Transverse colon (tissue), 4 donors: ENCODE measurements at regions not wholly inside any gene's neighbourhood (a gene's known extent, or its start where the extent isn't known, plus 50 kb on each side); places are given as distances from the start of the nearest gene placed in this dataset.
A peak's percentile ranks its signal among the peaks of the same experiment; 100 is the strongest.

Source experiments
- DNase-seq: peaks from one replicate; pipeline ENCODE4 v3.0.0-alpha.2; 2019
- H3K27ac ChIP-seq, 4 donors: fragments of 200-600 bp; sonication (generic); 2 replicates each; pipeline ENCODE4 v1.5.1; 2016 to 2018; ENCODE audit warnings: inconsistent platforms in 4 of 4
- H3K27me3 ChIP-seq: fragments of 200-600 bp; sonication (generic); 2 replicates; pipeline ENCODE4 v1.5.1; 2017; ENCODE audit warnings: inconsistent platforms
- H3K36me3 ChIP-seq, 4 donors: fragments of 200-600 bp; sonication (generic); 2 replicates each; pipeline ENCODE4 v1.5.1; 2017 to 2019; ENCODE audit warnings: inconsistent platforms in 4 of 4
- H3K4me1 ChIP-seq, 4 donors: fragments of 200-600 bp; sonication (generic); 2 replicates each; pipeline ENCODE4 v1.5.1; 2017 to 2020; ENCODE audit warnings: inconsistent platforms in 4 of 4
- H3K4me3 ChIP-seq, 4 donors: fragments of 200-600 bp; sonication (generic); 1 replicate in 1 of 4; 2 replicates in 3 of 4; pipeline versions ENCODE4 v1.5.1 to v1.6.1; 2017 to 2019; ENCODE audit warnings: inconsistent platforms in 4 of 4
- H3K9me3 ChIP-seq, 2 donors: fragments of 200-600 bp; sonication (generic); 2 replicates each; pipeline ENCODE4 v1.5.1; 2017 to 2019; ENCODE audit warnings: inconsistent platforms in 2 of 2
- CTCF ChIP-seq, 5 experiments: fragments of 200-600 bp in 3 of 5; fragments of 450-650 bp in 2 of 5; sonication (generic) in 3 of 5; IDR thresholded peaks; 1 replicate in 2 of 5; 2 replicates in 3 of 5; pipeline ENCODE4 v1.5.1; 2016 to 2017; ENCODE audit warnings: antibody characterized with exemption in 5 of 5, inconsistent platforms in 3 of 5, mild to moderate bottlenecking in 2 of 5, moderate library complexity in 1 of 5
- EP300 ChIP-seq: sonication (generic); formaldehyde crosslinking; IDR thresholded peaks from one replicate; pipeline ENCODE4 v1.6.1; 2017; ENCODE audit warnings: antibody characterized with exemption, low read depth
- POLR2A ChIP-seq: fragments of 450-650 bp; IDR thresholded peaks from one replicate; pipeline ENCODE4 v1.6.1; 2016; ENCODE audit warnings: antibody characterized with exemption, mild to moderate bottlenecking, moderate library complexity
- POLR2AphosphoS5 ChIP-seq, 3 donors: sonication (generic); formaldehyde crosslinking; IDR thresholded peaks; one replicate each; pipeline ENCODE4 v1.6.1; 2016; ENCODE audit warnings: antibody characterized with exemption in 3 of 3
- WGBS, 2 donors: methylation state at CpG; one replicate each; pipeline ENCODE4 v1.1.5; 2018; ENCODE audit warnings: low coverage in 1 of 2; 5-methylcytosine and 5-hydroxymethylcytosine counted together
- in situ Hi-C, 4 donors: fragments of 200-750 bp; cut with MboI; loops; one replicate each; pipeline versions ENCODE4 v1.15.0 to v1.15.1; 2017; ENCODE audit warnings: low sequenced_read_pairs in 3 of 4, low pct_ligation_motif_present in 1 of 4, low pct_unique_long_range_greater_than_20kb in 1 of 4
- intact Hi-C: fragments of 100-400 bp; cut with DNase I; formaldehyde crosslinking; loops from one replicate; pipeline ENCODE4 v1.15.1; 2023; ENCODE audit warnings: low total_unique reads

GRCh38 chr3:194278186-194278845, 72.8 kb downstream of the CPN2 start:
- no peaks in the 10 kb centered on the region for H3K9me3 ChIP-seq
- peak; percentile 3 for DNase-seq
- WGBS, 2 donors = 76% methylated on average over 4 to 9 of the region's 9 CpGs
- no peaks in the 10 kb centered on the region for H3K36me3 ChIP-seq
- intact Hi-C loops (no loop called here), in situ Hi-C loops (no loop called here)
- H3K4me1 ChIP-seq = peaks cover 19 to 30% (median 22%) of the 10 kb centered on the region in 4 donors
- H3K27ac ChIP-seq = peak overlapping the region; percentile 59 to 82 (median 78)
- TF ChIP-seq POLR2A = no peak
- TF ChIP-seq EP300 = no peak
- TF ChIP-seq CTCF (IDR thresholded peaks at IDR 0.05) = no peak
- TF ChIP-seq POLR2AphosphoS5 (IDR thresholded peaks at IDR 0.05) = no peak
- H3K27me3 ChIP-seq = no peaks in the 10 kb centered on the region
- no peak overlapping the region for H3K4me3 ChIP-seq

- no peak overlapping the region for H3K4me3 ChIP-seq
- WGBS, 2 donors = 88% methylated on average over 9 of the region's 9 CpGs; no CpG with 5 or more reads in 1 of the 2 donors
- in situ Hi-C loops (no loop called here), intact Hi-C loops (no loop called here)
- no peaks in the 10 kb centered on the region for H3K36me3 ChIP-seq
- H3K4me1 ChIP-seq = peaks cover 19 to 30% (median 22%) of the 10 kb centered on the region in 4 donors
- H3K27ac ChIP-seq = peak overlapping the region in 1 of 4 donors; percentile 82
- DNase-seq = peak; percentile 0
- H3K9me3 ChIP-seq = no peaks in the 10 kb centered on the region
- H3K27me3 ChIP-seq = no peaks in the 10 kb centered on the region
- TF ChIP-seq CTCF (IDR thresholded peaks at IDR 0.05) (no peak), POLR2AphosphoS5 (IDR thresholded peaks at IDR 0.05) (no peak), EP300 (no peak), POLR2A (no peak)
These were observed 72.0 kb downstream of the CPN2 start for GRCh38 chr3:194279101-194279500.

DNA sequence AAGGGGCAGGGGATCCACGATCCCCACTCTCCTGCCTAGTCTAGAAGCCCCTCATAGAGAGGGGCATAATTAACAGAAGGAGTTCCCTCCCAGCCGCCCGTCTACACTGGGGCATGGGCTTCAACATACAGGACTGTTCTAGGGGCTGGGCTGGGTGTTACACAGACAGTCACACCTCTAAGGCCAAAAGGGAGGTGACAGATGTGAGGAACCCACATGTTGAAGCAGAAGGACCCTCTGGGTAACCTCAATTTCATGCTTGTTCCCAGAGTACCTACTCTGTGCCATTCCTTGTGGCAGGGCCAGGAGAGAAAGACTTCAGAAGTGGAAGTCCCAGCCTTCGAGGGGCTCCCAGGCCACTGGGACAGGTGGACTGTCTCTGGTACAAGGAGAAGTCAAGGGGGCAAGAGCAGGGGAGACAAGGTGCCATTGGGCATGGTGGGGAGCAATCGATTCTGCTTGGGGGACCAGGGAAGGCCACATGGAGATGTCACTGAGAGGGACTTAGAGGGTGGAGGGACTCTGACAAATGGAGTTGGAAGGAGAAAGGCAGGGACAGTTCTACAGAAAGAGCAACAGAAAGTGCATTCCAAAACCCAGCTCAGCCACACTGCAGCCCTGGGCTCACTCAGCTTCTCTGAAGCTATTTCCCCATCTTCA, 71.3 kb downstream of the CPN2 start:
- H3K4me3 ChIP-seq = no peak overlapping the region
- 89% methylated on average over 5 of the region's 5 CpGs; no CpG with 5 or more reads in 1 of the 2 donors for WGBS, 2 donors
- DNase-seq = peak; percentile 3
- H3K27me3 ChIP-seq = no peaks in the 10 kb centered on the region
- intact Hi-C loops = no loop called here
- H3K9me3 ChIP-seq = no peaks in the 10 kb centered on the region
- in situ Hi-C loops = no loop called here
- peaks cover 19 to 30% (median 22%) of the 10 kb centered on the region in 4 donors for H3K4me1 ChIP-seq
- H3K27ac ChIP-seq = no peak overlapping the region
- H3K36me3 ChIP-seq = no peaks in the 10 kb centered on the region
- TF ChIP-seq EP300 (no peak), POLR2AphosphoS5 (IDR thresholded peaks at IDR 0.05) (no peak), CTCF (IDR thresholded peaks at IDR 0.05) (no peak), POLR2A (no peak)

DNA sequence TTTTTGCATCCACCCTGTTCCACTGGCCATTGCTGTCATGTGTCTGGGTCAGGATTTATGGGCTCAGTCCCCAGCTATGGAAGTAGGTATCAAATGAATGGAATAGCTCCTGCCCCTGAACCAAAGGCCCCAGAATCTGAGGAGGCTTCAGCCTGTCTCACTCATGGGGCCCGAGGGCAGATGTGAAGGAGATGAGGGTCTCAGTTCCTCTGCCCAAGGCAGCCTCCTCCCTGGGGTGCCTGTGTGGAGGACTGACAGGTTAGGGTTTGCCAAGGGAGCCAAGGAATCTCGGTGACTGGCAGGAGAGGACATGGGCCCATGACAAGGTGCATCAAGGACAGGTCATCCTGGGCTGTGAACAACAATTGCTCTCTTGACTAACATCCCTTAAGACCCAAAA, 70.4 kb downstream of the CPN2 start:
- no peak for TF ChIP-seq POLR2A
- TF ChIP-seq CTCF (IDR thresholded peaks at IDR 0.05) = no peak
- TF ChIP-seq EP300 = no peak
- no peak for TF ChIP-seq POLR2AphosphoS5 (IDR thresholded peaks at IDR 0.05)
- DNase-seq = no peak
- no peak overlapping the region for H3K27ac ChIP-seq
- peaks cover 19 to 30% (median 22%) of the 10 kb centered on the region in 4 donors for H3K4me1 ChIP-seq
- WGBS, 2 donors = 100% methylated on average over 2 of the region's 2 CpGs; no CpG with 5 or more reads in 1 of the 2 donors
- no peak overlapping the region for H3K4me3 ChIP-seq
- in situ Hi-C loops = no loop called here
- H3K36me3 ChIP-seq = no peaks in the 10 kb centered on the region
- intact Hi-C loops = no loop called here
- H3K27me3 ChIP-seq = no peaks in the 10 kb centered on the region
- H3K9me3 ChIP-seq = no peaks in the 10 kb centered on the region
